ENCODE measurements at regions not wholly inside any gene's neighbourhood (a gene's known extent, or its start where the extent isn't known, plus 50 kb on each side); places are given as distances from the start of the nearest gene placed in this dataset.

DNA sequence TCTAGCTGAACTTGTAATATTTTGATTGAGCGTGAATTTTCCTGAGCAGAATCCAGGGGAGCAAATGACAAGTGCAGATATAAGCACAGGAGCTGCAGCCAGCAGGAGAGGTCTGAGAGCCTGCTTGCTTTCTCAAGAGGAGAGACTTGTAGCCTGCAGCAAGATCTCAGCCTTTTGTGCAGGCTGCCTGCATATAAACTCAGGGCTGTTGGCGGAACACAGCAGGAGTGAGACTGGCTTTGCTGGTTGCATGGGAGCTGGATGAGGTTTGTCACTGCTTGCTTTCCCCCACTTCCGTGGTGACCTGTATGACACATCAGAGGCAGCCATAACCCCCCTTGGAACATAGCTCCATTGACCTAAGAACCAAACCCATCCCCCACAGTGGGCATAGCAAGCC is 725.4 kb upstream of the RGS18 start:
- TF ChIP-seq POU2F2 (IDR thresholded peaks at IDR 0.05; ENCODE audit: low read depth, low read length) (no peak), TAF1 (IDR thresholded peaks at IDR 0.05; ENCODE audit: low read depth, low read length) (no peak), POLR2A (IDR thresholded peaks at IDR 0.05; ENCODE audit: low read depth, low read length) (no peak), POLR2AphosphoS5 (IDR thresholded peaks at IDR 0.05; ENCODE audit: low read depth, low read length) (no peak)

All from GM12891 (cell line).